ENCODE measurements at regions not wholly inside any gene's neighbourhood (a gene's known extent, or its start where the extent isn't known, plus 50 kb on each side); places are given as distances from the start of the nearest gene placed in this dataset.

GRCh38 chr1:185531838-185532237 lies 202.4 kb upstream of the HMCN1 start:
- FAIRE-seq: no peak
- Histone ChIP-seq H3K36me3 (ENCODE audit: control insufficient read depth, insufficient read depth, low read length) (no peaks in the 10 kb centered on the region), H3K27me3 (ENCODE audit: control insufficient read depth, insufficient read depth, low read length) (no peaks in the 10 kb centered on the region), H3K4me3 (ENCODE audit: low read depth, low read length) (no peak overlapping the region)
- no peak for TF ChIP-seq CTCF (IDR thresholded peaks at IDR 0.05; ENCODE audit: insufficient read depth, low read length, severe bottlenecking)
- DNase-seq (ENCODE audit: low read depth): no peak

- no peaks in the 10 kb centered on the region for H3K27me3 ChIP-seq (ENCODE audit: control insufficient read depth, insufficient read depth, low read length)
- no peaks in the 10 kb centered on the region for H3K36me3 ChIP-seq (ENCODE audit: control insufficient read depth, insufficient read depth, low read length)
- no peak overlapping the region for H3K4me3 ChIP-seq (ENCODE audit: low read depth, low read length)
- DNase-seq (ENCODE audit: low read depth) (no peak), FAIRE-seq (no peak)
- TF ChIP-seq CTCF (IDR thresholded peaks at IDR 0.05; ENCODE audit: insufficient read depth, low read length, severe bottlenecking): no peak
Measured at GRCh38 chr1:185530215-185530614, 204.0 kb upstream of the HMCN1 start.

GRCh38 chr1:185529673-185530072 lies 204.5 kb upstream of the HMCN1 start:
- Histone ChIP-seq H3K36me3 (ENCODE audit: control insufficient read depth, insufficient read depth, low read length) (no peaks in the 10 kb centered on the region), H3K27me3 (ENCODE audit: control insufficient read depth, insufficient read depth, low read length) (no peaks in the 10 kb centered on the region), H3K4me3 (ENCODE audit: low read depth, low read length) (no peak overlapping the region)
- FAIRE-seq: no peak
- no peak for TF ChIP-seq CTCF (IDR thresholded peaks at IDR 0.05; ENCODE audit: insufficient read depth, low read length, severe bottlenecking)
- DNase-seq (ENCODE audit: low read depth): no peak

GRCh38 chr1:185528084-185528676 lies 206.0 kb upstream of the HMCN1 start:
- H3K4me3 ChIP-seq (ENCODE audit: low read depth, low read length): no peak overlapping the region
- FAIRE-seq (no peak), DNase-seq (ENCODE audit: low read depth) (peak; percentile 59)
- no peak for TF ChIP-seq CTCF (IDR thresholded peaks at IDR 0.05; ENCODE audit: insufficient read depth, low read length, severe bottlenecking)
- H3K36me3 ChIP-seq (ENCODE audit: control insufficient read depth, insufficient read depth, low read length): no peaks in the 10 kb centered on the region
- H3K27me3 ChIP-seq (ENCODE audit: control insufficient read depth, insufficient read depth, low read length): no peaks in the 10 kb centered on the region

GRCh38 chr1:185526344-185527307 lies 207.6 kb upstream of the HMCN1 start:
- Histone ChIP-seq H3K36me3 (ENCODE audit: control insufficient read depth, insufficient read depth, low read length) (no peaks in the 10 kb centered on the region), H3K4me3 (ENCODE audit: low read depth, low read length) (no peak overlapping the region), H3K27me3 (ENCODE audit: control insufficient read depth, insufficient read depth, low read length) (no peaks in the 10 kb centered on the region)
- no peak for FAIRE-seq
- no peak for DNase-seq (ENCODE audit: low read depth)
- TF ChIP-seq CTCF (IDR thresholded peaks at IDR 0.05; ENCODE audit: insufficient read depth, low read length, severe bottlenecking): no peak

Data from bronchial epithelial cell (primary cell).